Lower lobe of right lung (tissue), 2 donors: ENCODE measurements at regions not wholly inside any gene's neighbourhood (a gene's known extent, or its start where the extent isn't known, plus 50 kb on each side); places are given as distances from the start of the nearest gene placed in this dataset.

Experiments
- ATAC-seq, 2 donors: fragments of 200-7000 bp; cut with Tn5 transposase; one replicate each; pipeline ENCODE4 v1.9.1; 2020 to 2022; ENCODE audit warnings: mild to moderate bottlenecking in 2 of 2, moderate library complexity in 2 of 2
- DNase-seq: peaks from one replicate; pipeline ENCODE4 v3.0.0-alpha.2; 2020
- H3K27ac ChIP-seq: fragments of 200-600 bp; one replicate; pipeline ENCODE4 v1.8.0; 2022
- H3K27me3 ChIP-seq: fragments of 200-600 bp; one replicate; pipeline ENCODE4 v1.8.0; 2022; ENCODE audit warnings: low read depth
- H3K36me3 ChIP-seq: fragments of 200-600 bp; one replicate; pipeline ENCODE4 v1.8.0; 2022; ENCODE audit warnings: mild to moderate bottlenecking
- H3K4me1 ChIP-seq: fragments of 200-600 bp; one replicate; pipeline ENCODE4 v1.8.0; 2022
- H3K4me3 ChIP-seq: fragments of 200-600 bp; one replicate; pipeline ENCODE4 v1.8.0; 2022; ENCODE audit warnings: mild to moderate bottlenecking
- H3K9me3 ChIP-seq: fragments of 200-600 bp; one replicate; pipeline ENCODE4 v1.8.0; 2022
- CTCF ChIP-seq: fragments of 200-600 bp; IDR thresholded peaks from one replicate; pipeline ENCODE4 v1.8.0; 2022; ENCODE audit warnings: antibody characterized with exemption, mild to moderate bottlenecking
- intact Hi-C: fragments of 100-400 bp; cut with DNase I; formaldehyde crosslinking; loops from one replicate; pipeline ENCODE4 v1.11.0; 2022
- donor health status: DM: no; HTN: yes; CAD: no; lungs with severe emphysema.

- intact Hi-C loops, result no loop called here
- ATAC-seq (no peak), DNase-seq (no peak)
- no peak overlapping the region for H3K27ac ChIP-seq
- TF ChIP-seq CTCF, result no peak
- H3K9me3 ChIP-seq, result no peaks in the 10 kb centered on the region
- H3K4me1 ChIP-seq, result no peaks in the 10 kb centered on the region
- no peak overlapping the region for H3K4me3 ChIP-seq
- H3K36me3 ChIP-seq, result no peaks in the 10 kb centered on the region
- no peaks in the 10 kb centered on the region for H3K27me3 ChIP-seq
These were observed 72.1 kb upstream of the GRB10 start for GRCh38 chr7:50854831-50855230.

- intact Hi-C loops, result no loop called here
- no peak for DNase-seq
- ATAC-seq, result no peak
- H3K4me1 ChIP-seq, result no peaks in the 10 kb centered on the region
- TF ChIP-seq CTCF, result no peak
- no peak overlapping the region for H3K27ac ChIP-seq
- no peaks in the 10 kb centered on the region for H3K27me3 ChIP-seq
- no peaks in the 10 kb centered on the region for H3K36me3 ChIP-seq
- no peaks in the 10 kb centered on the region for H3K9me3 ChIP-seq
- H3K4me3 ChIP-seq, result no peak overlapping the region
These were observed 71.6 kb upstream of the GRB10 start for GRCh38 chr7:50854247-50854646.

GRCh38 chr7:50853311-50853710 lies 70.6 kb upstream of the GRB10 start:
- no peaks in the 10 kb centered on the region for H3K36me3 ChIP-seq
- no peaks in the 10 kb centered on the region for H3K27me3 ChIP-seq
- no peaks in the 10 kb centered on the region for H3K9me3 ChIP-seq
- H3K4me1 ChIP-seq, result no peaks in the 10 kb centered on the region
- no peak overlapping the region for H3K4me3 ChIP-seq
- H3K27ac ChIP-seq, result no peak overlapping the region
- TF ChIP-seq CTCF, result no peak
- no peak for ATAC-seq
- intact Hi-C loops, result no loop called here
- DNase-seq, result no peak

DNA sequence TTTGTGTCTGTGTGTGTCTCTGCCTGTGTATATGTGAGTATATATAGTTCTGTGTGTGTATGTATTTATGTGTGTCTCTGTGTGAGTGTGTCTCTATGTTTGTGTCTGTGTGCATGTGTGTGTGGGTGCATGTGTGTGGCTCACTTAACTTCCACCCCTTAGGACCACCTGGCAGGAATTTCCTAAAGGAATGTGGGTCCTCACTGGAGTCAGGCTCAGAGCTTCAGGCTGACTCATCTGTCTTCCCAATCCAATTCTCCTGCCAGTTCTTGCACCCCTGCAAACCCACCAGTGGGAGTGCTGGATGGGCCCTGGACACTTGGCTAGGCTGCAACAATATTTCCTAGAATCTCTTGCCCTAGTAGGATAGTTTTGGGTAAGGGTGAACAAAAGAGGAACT lies 70.2 kb upstream of the GRB10 start:
- DNase-seq (no peak), ATAC-seq (no peak)
- intact Hi-C loops, result no loop called here
- H3K27me3 ChIP-seq, result no peaks in the 10 kb centered on the region
- H3K36me3 ChIP-seq, result no peaks in the 10 kb centered on the region
- no peak overlapping the region for H3K4me3 ChIP-seq
- no peak for TF ChIP-seq CTCF
- no peaks in the 10 kb centered on the region for H3K4me1 ChIP-seq
- H3K9me3 ChIP-seq, result no peaks in the 10 kb centered on the region
- H3K27ac ChIP-seq, result no peak overlapping the region

DNA sequence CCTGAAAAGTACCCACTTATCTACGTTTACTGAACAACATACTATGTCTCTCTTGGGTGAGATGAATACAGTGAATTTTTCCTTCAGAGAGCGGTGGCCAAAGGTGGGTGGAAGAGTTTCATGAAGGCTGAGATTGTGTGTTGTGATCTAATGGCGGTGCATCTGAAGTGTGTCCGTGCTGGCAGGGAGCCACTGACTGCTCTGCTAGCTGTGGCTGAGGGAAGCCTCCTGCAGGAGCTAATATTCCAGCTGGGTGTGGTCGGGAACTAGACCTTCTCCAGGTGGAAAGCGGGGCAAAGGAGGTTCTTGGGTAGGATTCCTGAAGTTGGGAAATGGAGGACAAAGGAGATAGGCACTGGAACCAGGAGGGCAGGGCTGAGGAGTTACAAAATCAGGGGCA lies 69.2 kb upstream of the GRB10 start:
- Histone ChIP-seq H3K9me3 (no peaks in the 10 kb centered on the region), H3K4me1 (no peaks in the 10 kb centered on the region), H3K36me3 (no peaks in the 10 kb centered on the region), H3K27ac (no peak overlapping the region), H3K4me3 (no peak overlapping the region), H3K27me3 (no peaks in the 10 kb centered on the region)
- no peak for DNase-seq
- ATAC-seq, result no peak
- no peak for TF ChIP-seq CTCF
- intact Hi-C loops, result no loop called here

- DNase-seq, result no peak
These were observed 68.8 kb upstream of the GRB10 start for GRCh38 chr7:50851451-50851850.

More at GRCh38 chr7:50851451-50851850, 68.8 kb upstream of the GRB10 start:
- Histone ChIP-seq H3K4me3 (no peak overlapping the region), H3K4me1 (no peaks in the 10 kb centered on the region), H3K36me3 (no peaks in the 10 kb centered on the region), H3K27me3 (no peaks in the 10 kb centered on the region), H3K9me3 (no peaks in the 10 kb centered on the region), H3K27ac (no peak overlapping the region)
- intact Hi-C loops, result no loop called here
- no peak for TF ChIP-seq CTCF
- ATAC-seq, result no peak
